ENCODE measurements at regions not wholly inside any gene's neighbourhood (a gene's known extent, or its start where the extent isn't known, plus 50 kb on each side); places are given as distances from the start of the nearest gene placed in this dataset.

GRCh38 chr13:88153353-88153752 lies 482.2 kb downstream of the SLITRK5 start:
- ChIA-PET CTCF (no interaction called here), POLR2A (ENCODE audit: unreplicated experiment) (no interaction called here)
- H3K27ac ChIP-seq, result no peak overlapping the region
- intact Hi-C loops (cut with micrococcal nuclease; ENCODE audit: unreplicated experiment), result no loop called here
- H3K36me3 ChIP-seq (ENCODE audit: low read depth), result no peaks in the 10 kb centered on the region
- H2AFZ ChIP-seq, result no peak overlapping the region
- H4K20me1 ChIP-seq (ENCODE audit: insufficient read depth), result no peaks in the 10 kb centered on the region
- no peak overlapping the region for H3K4me3 ChIP-seq
- DNase-seq, result no peak
- BruUV-seq (replicated peaks), result no TSS peak
- no peaks in the 10 kb centered on the region for H3K79me2 ChIP-seq (ENCODE audit: low read depth)
- no peaks in the 10 kb centered on the region for H3K9me3 ChIP-seq (ENCODE audit: insufficient read depth, low read depth)
- H3K9me2 ChIP-seq (ENCODE audit: insufficient read depth), result no peaks in the 10 kb centered on the region; the same call in 1 of the 2 replicates
- H3K4me2 ChIP-seq, result no peak overlapping the region
- H3K27me3 ChIP-seq (ENCODE audit: insufficient read depth, low read depth), result no peaks in the 10 kb centered on the region
- no peaks in the 10 kb centered on the region for H3K4me1 ChIP-seq (replicated peaks; ENCODE audit: insufficient read depth)
- TF ChIP-seq CTCF (conservative IDR thresholded peaks at IDR 0.05) (no peak), EZH2 (IDR thresholded peaks at IDR 0.05; ENCODE audit: low read depth) (no peak)
- H3F3A ChIP-seq (ENCODE audit: insufficient read depth, low read depth), result no peaks in the 10 kb centered on the region

GRCh38 chr13:88154001-88154400 lies 482.8 kb downstream of the SLITRK5 start:
- BruUV-seq (replicated peaks), result no TSS peak
- POLR2A ChIA-PET (ENCODE audit: unreplicated experiment), result no interaction called here
- Histone ChIP-seq H4K20me1 (ENCODE audit: insufficient read depth) (no peaks in the 10 kb centered on the region), H2AFZ (no peak overlapping the region), H3K79me2 (ENCODE audit: low read depth) (no peaks in the 10 kb centered on the region), H3K9me2 (ENCODE audit: insufficient read depth) (no peaks in the 10 kb centered on the region), H3K4me1 (replicated peaks; ENCODE audit: insufficient read depth) (no peaks in the 10 kb centered on the region), H3K27ac (no peak overlapping the region), H3K9me3 (ENCODE audit: insufficient read depth, low read depth) (no peaks in the 10 kb centered on the region), H3K27me3 (ENCODE audit: insufficient read depth, low read depth) (no peaks in the 10 kb centered on the region), H3K36me3 (ENCODE audit: low read depth) (no peaks in the 10 kb centered on the region), H3K4me2 (no peak overlapping the region), H3K4me3 (no peak overlapping the region), H3F3A (ENCODE audit: insufficient read depth, low read depth) (no peaks in the 10 kb centered on the region)
- intact Hi-C loops (cut with micrococcal nuclease; ENCODE audit: unreplicated experiment), result no loop called here
- DNase-seq, result no peak
- CTCF ChIA-PET, result no interaction called here
- no peak for TF ChIP-seq EZH2 (IDR thresholded peaks at IDR 0.05; ENCODE audit: low read depth)
- no peak for TF ChIP-seq CTCF (conservative IDR thresholded peaks at IDR 0.05)

GRCh38 chr13:88162076-88162702 lies 491.0 kb downstream of the SLITRK5 start:
- BruUV-seq (replicated peaks), result no TSS peak
- Histone ChIP-seq H3K9me2 (ENCODE audit: insufficient read depth) (no peaks in the 10 kb centered on the region), H3K36me3 (ENCODE audit: low read depth) (no peaks in the 10 kb centered on the region), H3K9me3 (ENCODE audit: insufficient read depth, low read depth) (no peaks in the 10 kb centered on the region), H4K20me1 (ENCODE audit: insufficient read depth) (no peaks in the 10 kb centered on the region), H3K27ac (no peak overlapping the region), H3K4me3 (no peak overlapping the region), H3K79me2 (ENCODE audit: low read depth) (no peaks in the 10 kb centered on the region), H3K4me1 (replicated peaks; ENCODE audit: insufficient read depth) (no peaks in the 10 kb centered on the region), H3F3A (ENCODE audit: insufficient read depth, low read depth) (no peaks in the 10 kb centered on the region), H3K27me3 (ENCODE audit: insufficient read depth, low read depth) (no peaks in the 10 kb centered on the region), H2AFZ (no peak overlapping the region), H3K4me2 (no peak overlapping the region)
- intact Hi-C loops (cut with micrococcal nuclease; ENCODE audit: unreplicated experiment), result no loop called here
- no peak for DNase-seq
- CTCF ChIA-PET, result no interaction called here
- POLR2A ChIA-PET (ENCODE audit: unreplicated experiment), result no interaction called here
- TF ChIP-seq EZH2 (IDR thresholded peaks at IDR 0.05; ENCODE audit: low read depth) (no peak), CTCF (conservative IDR thresholded peaks at IDR 0.05) (no peak)
